ENCODE measurements at regions not wholly inside any gene's neighbourhood (a gene's known extent, or its start where the extent isn't known, plus 50 kb on each side); places are given as distances from the start of the nearest gene placed in this dataset.
A peak's percentile ranks its signal among the peaks of the same experiment; 100 is the strongest.

DNA sequence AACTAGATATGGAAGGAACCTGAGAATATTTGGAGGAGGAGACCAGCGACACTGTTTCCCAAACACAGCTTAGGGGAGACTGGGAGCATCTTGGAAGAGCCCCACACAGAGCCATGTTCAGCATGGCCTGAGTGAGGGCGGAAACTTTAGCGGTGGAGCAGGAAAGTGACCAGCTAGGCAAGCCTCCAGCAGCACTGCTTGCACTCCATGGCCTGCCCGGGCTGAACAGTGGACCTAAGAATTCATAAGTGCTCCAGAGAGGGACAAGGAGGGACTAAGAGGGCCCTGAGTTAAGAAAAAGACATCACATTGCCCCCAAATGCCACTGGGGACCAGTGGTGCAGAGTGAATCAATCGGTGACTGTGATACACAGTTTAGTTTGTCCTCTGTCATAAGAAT, 566.4 kb downstream of the TNS1 start:
- DNase-seq, result no peak

DNA sequence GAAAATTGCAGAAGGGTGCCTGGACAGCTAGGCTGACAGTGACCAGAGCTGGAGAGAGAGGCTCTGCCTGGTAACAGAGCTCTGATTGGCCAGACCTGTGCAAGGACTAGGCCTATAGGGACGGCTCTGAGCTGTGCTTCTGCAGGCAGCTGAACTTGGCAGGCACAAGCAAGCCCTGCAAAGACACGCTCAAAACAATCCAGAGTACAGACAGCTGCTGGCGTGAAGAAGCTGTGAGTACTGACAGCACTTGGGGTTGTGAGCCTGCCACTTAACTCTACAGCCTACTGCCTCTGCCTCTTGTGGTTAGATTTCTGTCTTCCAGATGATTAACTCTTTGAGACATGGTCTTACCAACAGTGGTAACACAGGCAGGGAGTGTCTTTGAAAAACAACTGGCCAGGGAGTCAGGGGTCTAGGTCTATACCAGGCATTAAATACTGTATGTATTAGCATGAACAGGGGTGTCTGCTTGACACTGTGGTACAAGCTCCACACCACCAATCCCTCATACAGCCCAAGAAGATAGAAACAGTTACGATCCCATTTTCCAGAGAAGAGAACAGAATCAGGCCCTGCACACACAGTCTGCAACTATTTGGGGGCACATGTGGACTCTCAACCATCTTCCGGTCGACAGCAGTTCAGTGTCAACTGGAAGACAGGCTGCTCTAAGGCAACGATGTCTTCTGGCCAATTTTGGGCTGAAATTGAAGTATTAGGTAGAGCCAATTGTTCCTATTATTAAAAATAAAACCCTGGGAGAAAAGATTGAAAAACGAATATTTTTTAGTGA, 568.4 kb downstream of the TNS1 start:
- peak; percentile 6 for DNase-seq

DNA sequence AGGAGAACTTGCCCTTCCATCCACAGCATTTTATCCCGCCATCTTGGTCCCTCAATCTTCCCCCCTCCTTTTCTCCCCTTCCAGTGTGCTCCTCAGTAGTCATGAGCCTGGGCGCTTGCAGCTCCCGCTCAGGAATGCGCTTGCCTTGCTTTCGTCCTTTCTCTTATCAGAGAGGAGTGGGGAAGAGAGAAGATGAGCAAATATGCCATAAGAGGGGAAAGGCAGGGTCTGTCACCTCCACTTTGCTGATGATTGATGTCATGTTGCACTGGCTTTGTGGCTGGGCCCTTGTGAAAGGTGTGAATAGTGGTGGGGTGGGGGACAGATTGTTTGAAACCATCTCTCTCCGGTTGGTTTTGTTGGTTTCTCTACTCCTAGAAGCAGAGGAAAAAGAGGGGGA, 569.3 kb downstream of the TNS1 start:
- no peak for DNase-seq

DNA sequence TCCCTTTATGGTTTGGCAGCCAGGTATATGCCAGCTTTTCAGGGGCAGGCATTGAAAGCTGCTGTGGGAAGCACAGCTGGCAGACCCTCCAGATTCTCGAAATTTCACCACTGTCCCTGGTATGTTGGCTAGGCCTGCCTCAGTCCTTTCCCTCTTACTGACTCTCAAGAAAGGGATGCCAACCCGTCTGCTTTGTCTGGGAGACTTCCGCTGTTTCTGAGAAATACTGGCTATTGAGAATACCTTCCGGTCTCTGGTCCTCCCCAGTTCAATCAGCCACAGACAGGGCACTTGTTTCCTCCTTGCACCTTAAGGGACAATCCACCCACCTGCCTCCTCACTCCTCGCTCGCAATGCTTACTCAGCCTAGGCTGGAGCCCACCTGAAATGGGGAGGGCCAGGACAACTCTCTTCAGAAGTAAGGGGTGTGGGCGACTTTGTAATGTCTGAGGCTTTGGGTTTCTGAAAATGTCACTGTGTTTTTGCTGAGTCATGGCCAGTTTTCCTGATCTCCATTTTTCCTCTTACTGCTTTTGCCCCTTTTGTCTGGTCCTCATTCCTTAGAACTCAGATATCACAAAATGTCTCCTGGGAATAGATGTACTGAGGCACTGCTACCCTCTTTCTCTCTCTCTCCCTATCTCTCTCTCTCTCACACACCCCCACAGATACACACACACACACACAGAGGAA, 571.1 kb downstream of the TNS1 start:
- DNase-seq, result no peak

DNA sequence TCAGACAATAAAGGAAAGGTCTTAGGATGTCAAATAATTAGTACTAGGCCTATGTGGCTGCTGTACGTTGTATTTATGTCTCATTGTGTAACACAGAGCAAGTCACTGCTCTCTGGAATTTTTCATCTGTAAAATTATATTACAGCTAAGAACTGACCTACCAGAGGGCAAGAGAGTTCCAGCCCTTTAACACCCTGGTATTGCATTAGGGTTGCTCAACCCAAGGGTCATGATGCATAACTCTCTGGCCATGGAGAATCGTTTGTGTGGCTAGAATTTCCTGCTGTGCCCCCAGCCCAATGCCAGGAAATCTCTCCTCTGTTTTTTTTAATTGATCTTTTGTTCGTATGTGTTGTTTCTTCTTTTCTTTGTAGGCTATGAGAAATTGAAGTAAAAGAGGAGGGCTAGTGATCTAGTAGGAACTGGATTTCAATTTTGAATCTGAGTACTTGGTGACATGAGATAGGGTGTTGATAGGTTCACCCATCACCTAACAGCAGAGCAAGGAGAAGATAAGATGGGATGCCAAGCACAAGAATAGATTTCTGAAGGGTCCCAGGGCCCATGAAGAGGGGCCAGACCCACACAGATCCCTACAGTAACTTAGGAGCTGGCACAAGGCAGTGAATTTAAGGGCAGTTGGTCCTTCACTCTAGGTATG, 571.2 kb upstream of the TNP1 start:
- no peak for DNase-seq

DNA sequence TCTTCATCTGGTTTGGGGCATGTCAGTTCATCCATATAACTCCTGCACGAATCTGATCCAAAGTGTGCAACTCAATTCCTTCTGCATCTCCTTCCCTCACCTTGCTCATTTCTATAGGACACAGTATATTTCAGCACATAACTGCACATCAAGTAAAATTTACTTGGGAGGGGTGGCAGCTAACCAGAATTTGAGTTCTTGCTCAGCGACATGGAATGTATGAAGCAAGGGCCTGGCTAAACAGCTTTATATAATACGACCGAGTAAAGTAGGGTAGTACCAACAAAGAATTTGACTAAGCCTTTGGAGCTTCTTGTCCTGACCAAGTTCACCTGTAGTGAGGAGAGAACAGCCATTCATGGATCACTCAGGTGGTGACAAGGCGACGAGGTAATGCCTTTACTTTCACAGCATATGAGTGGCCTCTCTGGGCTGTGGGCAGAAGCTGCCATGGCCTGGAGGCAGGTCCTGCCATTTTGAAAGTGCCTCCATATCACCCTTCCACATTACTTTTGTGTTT, 570.2 kb upstream of the TNP1 start:
- no peak for DNase-seq

DNA sequence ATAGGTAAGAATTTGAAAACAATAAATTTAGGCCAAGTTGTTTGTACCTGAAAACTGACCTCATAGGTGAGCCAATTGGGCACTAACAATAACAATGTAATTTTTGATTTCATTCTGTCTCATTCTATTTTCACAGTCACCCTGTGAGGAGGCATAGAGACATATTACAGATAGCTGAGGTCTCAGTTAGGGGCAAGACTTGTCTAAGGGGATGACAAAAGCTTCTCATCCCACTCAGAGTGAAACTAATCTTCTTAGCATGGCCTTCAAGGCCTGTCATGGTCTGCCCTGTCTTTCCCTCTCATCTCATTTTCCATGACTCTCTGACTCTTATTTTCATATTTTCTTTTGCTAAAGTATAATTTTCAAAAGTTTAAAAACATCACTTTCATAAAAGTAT, 562.0 kb upstream of the TNP1 start:
- DNase-seq, result no peak

DNA sequence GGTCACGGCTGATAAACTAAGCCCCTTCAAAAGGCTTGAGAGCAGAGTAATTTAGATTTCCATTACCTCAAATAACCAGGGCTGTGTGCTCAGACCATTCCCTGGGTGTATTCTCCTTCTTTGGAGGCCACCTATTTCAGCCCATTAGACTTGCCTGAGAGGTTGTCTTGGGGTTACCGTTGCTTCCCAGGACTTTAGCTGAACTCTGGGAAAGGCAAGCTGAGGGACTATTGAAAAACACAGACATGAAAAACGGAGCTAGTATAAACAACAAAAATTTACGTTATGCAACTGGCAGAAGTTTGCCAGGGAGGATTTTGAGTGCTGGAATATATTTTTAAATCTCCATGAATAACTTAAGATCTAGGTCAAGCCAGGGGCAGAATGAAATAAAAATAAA, 561.0 kb upstream of the TNP1 start:
- no peak for DNase-seq

DNA sequence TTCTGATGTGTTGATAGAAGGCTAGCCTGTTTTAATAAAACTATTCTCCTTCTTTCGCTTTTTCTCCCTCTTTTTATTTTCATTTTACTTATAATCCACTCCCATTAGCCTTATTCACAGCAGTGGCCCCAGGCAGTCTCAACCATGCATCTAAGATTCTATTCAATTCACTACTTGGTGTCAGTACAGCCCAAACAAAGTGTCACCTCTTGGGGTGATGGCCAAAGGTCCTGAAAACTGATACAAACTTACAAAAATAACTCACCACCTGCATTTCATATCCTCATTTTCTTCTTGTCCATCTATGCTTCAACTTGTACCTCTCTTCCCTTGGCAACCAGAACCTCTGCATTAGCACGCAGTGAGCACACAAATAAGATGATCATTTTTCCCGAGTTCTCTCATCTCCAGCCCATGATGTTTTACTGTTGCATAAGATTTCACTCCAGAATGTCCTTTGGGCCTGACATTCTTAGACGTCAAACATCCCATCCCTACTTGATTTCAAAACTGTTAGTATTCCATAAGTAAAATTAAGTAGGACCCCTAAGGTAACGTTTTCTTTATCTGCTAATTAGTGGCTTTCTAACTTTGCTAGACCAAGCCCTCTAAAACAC, 559.3 kb upstream of the TNP1 start:
- DNase-seq, result no peak

DNA sequence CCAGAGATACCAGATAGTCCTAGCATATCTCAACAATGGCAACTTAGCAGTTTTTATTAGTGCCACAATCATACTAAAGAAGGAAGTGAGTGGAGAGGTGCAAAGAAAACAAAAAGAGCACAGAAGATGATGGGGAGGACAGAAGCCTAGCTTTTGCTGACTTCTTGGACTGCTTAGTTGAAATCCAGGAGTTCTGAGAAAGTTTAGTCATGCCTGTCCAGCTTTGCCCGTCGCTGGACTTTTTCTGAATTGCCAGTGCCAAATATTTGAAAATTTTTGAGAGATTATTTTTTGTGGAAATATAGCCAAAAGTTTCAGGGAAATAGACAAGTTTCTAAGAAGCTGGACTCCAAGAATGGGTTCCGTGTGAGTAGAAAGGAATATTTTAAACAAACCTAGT, 558.7 kb upstream of the TNP1 start:
- DNase-seq, result no peak

DNA sequence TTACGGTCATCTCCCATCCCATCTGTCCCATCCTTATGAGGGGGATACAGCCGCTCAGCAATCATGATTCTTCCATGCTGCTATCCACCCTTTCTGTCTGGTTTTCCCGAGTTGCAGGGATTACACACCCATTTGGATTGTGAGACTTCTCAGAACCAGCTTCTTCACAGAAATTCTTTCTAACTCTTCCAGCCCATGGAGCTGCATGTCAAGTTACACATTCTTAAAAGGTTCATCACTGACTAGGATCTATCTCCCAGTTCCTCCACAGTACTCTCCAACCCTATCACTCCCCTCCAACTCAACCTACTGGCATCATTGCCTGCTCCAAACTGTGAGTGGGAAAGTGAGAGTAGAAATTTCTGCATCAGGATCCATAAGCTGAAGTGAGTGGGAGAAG, 558.2 kb upstream of the TNP1 start:
- DNase-seq, result no peak

DNA sequence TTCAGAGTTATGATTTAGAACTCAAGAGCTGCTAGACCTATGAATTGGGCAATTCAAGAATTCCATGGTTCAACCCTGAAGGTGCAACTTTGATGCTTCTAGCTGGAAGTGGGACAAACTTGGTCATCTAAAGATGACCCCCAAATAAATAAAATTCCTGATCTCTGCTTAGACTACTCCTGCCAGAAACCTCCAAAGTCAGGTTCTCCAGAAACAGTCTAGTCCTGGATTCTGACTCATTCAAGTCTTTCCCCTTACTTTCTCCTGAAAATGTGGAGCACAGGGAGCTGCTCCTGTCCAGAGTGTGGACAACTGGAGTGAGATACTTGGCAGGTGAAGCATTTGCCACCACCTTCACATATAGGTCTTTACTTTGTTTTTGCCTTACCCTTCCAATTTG, 557.7 kb upstream of the TNP1 start:
- DNase-seq, result no peak

DNA sequence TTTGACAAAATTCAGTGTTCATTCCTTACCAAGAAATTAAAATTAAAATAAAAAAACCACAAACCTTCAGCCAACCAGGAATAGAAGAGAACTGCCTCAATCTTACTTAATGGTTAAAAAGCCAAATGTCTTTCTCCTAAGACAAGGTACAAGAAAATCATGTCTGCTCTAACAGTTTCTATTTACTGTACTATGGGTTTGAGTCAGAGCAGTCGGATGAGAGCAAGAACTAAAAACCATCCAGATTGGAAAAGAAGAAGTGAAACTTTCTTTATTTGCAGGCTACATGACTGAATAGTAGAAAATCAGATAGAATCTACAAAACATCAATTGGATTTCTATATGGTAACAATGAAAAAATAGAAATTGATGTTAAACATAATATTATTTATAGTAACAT, 555.5 kb upstream of the TNP1 start:
- DNase-seq, result no peak

DNA sequence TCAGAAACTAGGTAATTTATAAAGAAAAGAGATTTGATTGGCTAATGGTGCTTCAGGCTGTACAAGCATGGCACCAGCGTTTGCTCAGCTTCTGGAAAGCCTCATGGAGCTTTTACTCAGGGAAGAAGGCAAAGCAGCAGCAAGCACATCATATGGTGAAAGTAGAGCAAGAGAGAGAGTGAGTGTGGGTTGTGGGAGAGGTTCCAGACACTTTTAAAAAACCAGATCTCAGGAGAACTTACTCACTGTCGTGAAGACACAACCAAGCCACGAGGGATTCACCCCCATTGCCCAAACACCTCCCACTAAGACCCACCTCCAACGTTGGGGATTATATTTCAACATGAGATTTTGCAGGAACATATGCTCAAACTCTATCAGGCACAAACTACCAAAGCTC, 554.6 kb upstream of the TNP1 start:
- DNase-seq, result no peak

DNA sequence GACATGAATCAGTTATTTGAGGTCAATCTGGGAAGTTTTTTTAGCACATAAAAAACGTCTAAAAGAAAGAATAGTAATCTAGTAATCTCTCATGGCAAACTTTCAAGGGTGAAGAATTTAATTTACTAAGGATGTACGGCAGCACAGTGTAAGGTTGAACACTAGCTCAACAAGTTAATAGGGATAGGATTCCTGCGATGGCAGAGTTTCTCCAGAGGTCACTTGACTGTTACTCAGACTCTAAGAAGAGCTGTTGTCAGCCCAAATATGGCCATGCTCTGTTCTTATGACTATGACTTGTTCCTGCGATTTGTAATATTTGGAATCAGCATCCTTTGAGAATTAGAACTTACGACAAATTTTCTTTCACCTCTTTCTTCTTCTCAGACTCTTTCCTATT, 553.3 kb upstream of the TNP1 start:
- no peak for DNase-seq

DNA sequence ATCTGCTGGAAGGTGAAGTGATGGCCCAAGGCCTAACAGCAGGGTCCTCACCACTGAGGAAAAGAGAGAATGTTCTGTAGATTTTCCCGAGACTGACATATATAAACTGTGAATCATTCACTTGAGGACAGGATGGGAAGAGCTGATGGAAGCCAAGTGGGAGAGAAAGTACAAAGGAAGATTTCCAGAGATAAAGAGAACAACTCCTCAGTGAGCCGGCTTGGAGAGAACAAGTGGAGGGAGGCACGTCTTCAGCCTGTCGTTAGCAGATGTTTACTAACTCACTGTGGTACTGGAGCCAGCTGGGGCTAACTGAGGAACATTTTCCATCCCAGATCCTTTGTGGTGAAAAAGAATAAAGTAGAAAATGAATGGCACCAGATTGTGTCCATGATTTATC, 552.9 kb upstream of the TNP1 start:
- DNase-seq, result no peak

DNA sequence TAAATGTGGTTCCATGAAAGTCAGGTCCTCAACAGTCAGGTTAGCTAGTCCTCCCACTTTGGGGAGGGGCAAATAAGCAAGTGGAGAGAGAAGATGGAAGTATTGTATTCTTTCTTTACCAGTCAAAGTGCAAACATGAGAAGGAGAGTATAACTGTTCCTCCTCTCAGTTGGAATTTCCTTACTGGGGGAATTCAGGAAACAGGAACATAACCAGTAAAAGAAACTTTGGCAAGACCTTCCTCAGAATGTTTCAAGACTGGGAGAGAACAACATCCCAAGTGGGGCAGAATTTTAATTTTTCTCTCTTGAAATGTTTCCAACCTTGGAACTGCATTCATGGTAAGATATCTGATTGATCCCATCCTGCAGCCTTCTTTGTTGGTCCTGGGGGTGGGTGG, 552.4 kb upstream of the TNP1 start:
- no peak for DNase-seq

DNA sequence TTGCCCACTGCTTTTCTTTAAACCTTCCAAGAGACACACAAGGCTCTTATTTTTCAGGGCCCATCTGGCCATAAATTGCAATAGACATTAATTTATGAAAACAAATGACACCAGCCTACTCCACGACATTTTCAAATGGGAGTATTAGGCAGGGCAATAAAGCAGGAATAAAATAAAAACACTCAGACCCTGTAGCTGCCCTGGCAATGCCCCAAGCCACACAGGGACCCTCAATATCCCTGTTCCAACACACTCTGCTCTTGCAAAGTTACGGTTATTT, 550.8 kb upstream of the TNP1 start:
- DNase-seq, result no peak

DNA sequence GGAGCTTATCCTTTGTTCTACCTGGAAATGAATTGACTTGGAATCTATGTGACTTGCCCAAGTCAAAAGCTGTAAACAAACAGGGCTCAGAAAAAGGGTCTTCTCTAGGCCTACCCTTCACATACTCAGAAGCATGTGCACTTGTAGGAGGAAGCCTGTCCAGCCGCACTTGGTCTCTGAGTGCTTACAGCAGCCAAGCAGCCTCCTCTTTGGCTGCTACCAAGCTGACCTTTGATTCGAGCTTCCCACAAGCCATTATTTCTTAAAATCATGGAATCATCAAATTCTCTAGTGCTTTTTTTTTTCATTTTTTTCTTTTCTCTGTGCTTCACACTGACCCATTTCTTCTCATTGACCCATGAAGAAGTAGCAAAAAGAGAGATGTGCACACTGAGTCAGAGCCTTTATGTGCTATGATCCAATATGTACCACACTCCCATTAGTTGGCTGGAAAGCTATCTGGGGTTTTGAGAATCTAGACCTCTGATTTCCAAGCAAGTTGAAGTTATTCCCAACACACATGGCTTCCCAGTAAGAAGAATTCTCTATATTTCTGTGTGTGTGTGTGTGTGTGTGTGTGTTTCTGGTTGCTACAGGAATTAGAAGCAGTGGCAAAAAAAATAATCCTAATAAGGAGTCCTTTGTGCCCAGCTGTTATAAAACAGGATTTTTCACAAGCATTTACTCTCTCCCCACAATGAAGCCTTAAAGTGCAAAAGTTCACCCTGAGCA, 550.3 kb upstream of the TNP1 start:
- DNase-seq, result no peak

DNA sequence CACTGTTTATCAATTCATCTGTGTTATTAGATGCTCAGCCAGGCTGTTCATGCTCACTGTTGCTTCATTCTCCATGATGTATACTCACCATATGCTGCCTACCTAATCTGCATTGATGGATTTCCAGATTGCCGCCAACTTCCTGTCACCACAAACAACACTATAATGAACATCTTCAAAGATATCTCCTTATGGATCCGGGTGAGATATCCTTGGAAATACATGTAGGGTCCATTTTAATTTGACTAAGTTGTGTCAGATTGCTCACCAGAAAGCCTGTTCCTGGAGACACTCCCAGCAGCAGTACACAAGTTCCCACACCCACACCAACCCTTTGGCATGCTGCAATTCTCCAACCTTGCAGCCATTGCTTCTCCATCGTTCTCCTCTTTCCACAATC, 547.5 kb upstream of the TNP1 start:
- DNase-seq, result no peak

DNA sequence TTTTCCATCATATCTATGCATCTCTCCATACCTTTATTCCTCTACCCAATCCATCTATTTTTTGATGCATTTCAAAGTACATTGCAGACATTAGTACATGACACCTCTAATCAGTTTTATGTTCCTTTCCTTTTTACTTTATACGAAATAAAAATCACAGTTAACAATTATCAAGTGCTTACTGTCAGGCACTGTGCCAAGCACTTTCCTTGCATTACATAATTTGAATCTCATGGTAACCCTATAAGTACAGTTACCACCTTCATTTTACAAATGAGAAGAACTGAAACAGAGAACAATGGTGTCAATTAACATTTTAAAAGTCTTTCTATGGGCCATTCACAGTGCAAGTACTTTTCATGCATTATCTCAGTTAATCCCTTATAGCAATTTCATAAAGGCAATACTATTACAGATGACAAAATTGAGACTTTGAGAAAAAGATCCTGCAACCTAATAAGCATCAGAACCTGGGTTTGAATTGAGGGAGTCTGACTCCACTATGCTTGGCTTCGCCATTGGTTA, 544.4 kb upstream of the TNP1 start:
- DNase-seq, result no peak

DNA sequence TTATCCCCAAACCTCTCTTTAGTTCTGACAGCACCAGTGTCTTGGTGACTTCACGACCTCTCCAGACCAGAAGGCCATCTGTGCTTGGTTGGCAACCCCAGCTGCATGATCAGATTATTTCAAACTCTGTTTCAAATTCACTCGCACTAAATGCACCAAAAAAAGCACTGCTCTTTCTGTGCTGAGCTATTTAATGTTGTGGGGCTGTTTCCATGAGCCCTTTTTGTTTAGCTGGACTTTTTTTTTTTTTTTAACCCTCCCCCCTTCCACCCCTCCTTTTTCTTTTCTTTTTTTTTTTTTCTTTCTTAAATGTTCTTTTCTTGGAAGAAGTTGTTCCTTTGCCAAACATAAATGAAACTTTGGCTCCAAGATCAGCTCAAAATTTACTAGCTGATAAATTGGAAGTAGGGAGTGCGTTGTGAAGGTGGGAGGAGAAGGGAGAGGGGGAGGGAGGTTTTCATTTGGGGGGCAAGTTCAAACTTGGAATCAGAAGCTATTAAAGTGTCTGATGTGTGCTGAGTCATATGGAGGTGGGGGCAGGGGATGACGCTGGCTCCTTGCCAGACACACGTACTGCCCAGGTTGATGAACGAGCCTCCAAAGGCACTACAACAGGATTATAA, 543.0 kb upstream of the TNP1 start:
- no peak for DNase-seq

Measured in stimulated activated CD4-positive, alpha-beta T cell treated with anti-CD3 and anti-CD28 coated beads, Interleukin-15, amount 100 ng/mL, for 24 hours (primary cell).